Upper lobe of left lung (tissue), 4 donors: ENCODE measurements at regions not wholly inside any gene's neighbourhood (a gene's known extent, or its start where the extent isn't known, plus 50 kb on each side); places are given as distances from the start of the nearest gene placed in this dataset.
"Not testable (repeated sequence)": the region's sequence is repeated elsewhere in the genome, so short reads cannot be mapped to it uniquely, and the experiment has no call there.

Experiments used
- POLR2A ChIP-seq, 4 donors: fragments of 450-650 bp; IDR thresholded peaks; one replicate each; pipeline ENCODE4 v1.5.1; 2016 to 2017; ENCODE audit warnings: antibody characterized with exemption in 4 of 4, mild to moderate bottlenecking in 2 of 4
- TF ChIP-seq, protein P1 (sequence below), 6 experiments: fragments of 450-650 bp in 4 of 6; fragments of 200-600 bp in 2 of 6; sonication (generic) in 2 of 6; IDR thresholded peaks; one replicate each; pipeline ENCODE4 v1.5.1; 2016 to 2019; ENCODE audit warnings: antibody characterized with exemption in 6 of 6

DNA sequence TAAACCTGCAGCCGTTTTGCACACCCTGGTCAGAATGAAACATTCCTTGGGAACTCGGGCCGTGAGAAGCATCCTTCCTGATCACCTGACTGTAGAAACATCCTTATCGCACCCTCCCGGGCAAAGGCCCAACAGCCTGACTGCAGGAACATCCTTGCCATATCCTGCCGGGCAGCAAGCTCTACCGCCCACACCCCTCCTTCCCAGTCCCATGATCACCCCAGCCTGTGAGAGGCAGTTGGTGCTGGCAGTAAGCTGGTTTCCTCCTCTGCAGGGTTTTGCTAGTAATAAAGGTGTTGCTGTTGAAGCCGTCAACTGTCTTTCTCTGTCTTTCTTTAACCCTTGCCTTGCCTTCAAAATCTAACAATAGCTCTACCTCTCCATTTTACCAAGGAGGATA is 799.6 kb downstream of the FOXD4L6 start:
- TF ChIP-seq, protein P1, sequence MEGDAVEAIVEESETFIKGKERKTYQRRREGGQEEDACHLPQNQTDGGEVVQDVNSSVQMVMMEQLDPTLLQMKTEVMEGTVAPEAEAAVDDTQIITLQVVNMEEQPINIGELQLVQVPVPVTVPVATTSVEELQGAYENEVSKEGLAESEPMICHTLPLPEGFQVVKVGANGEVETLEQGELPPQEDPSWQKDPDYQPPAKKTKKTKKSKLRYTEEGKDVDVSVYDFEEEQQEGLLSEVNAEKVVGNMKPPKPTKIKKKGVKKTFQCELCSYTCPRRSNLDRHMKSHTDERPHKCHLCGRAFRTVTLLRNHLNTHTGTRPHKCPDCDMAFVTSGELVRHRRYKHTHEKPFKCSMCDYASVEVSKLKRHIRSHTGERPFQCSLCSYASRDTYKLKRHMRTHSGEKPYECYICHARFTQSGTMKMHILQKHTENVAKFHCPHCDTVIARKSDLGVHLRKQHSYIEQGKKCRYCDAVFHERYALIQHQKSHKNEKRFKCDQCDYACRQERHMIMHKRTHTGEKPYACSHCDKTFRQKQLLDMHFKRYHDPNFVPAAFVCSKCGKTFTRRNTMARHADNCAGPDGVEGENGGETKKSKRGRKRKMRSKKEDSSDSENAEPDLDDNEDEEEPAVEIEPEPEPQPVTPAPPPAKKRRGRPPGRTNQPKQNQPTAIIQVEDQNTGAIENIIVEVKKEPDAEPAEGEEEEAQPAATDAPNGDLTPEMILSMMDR (IDR thresholded peaks at IDR 0.05) = not testable (repeated sequence)
- TF ChIP-seq POLR2A (IDR thresholded peaks at IDR 0.05) = not testable (repeated sequence)
